Fibroblast of skin of left biceps (primary cell): ENCODE measurements at regions not wholly inside any gene's neighbourhood (a gene's known extent, or its start where the extent isn't known, plus 50 kb on each side); places are given as distances from the start of the nearest gene placed in this dataset.
A peak's percentile ranks its signal among the peaks of the same experiment; 100 is the strongest.
"Not testable (repeated sequence)": the region's sequence is repeated elsewhere in the genome, so short reads cannot be mapped to it uniquely, and the experiment has no call there.

Source experiments
- DNase-seq, 2 experiments: peaks; one replicate each; pipeline ENCODE4 v3.0.0-alpha.2; 2013; ENCODE audit warnings: low read depth in 2 of 2

- no peak for DNase-seq
Observed at GRCh38 chr3:67957268-67957667, 302.9 kb upstream of the SUCLG2 start.

DNA sequence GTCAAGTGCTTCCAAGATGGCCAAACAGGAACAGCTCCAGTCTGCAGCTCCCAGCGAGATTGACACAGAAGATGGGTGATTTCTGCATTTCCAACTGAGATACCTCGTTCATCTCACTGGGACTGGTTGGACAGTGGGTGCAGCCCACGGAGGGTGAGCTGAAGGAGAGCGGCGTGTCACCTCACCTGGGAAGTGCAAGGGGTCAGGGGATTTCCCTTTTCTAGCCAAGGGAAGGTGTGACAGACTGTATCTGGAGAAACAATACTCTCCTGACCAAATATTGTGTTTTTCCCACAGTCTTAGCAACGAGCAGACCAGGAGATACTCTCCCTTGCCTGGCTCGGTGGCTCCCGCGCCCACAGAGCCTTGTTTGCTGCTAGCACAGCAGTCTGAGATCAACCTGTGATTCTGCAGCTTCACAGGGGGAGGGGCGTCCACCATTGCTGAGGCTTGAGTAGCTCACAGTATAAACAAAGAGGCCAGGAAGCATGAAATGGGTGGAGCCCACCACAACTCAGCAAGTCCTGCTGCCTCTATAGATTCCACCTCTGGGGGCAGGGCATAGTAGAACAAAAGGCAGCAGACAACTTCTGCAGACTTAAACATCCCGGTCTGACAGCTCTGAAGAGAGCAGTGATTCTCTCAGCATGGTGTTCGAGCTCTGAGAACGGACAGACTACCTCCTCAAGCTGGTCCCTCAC is 293.5 kb upstream of the SUCLG2 start:
- no peak for DNase-seq

- no peak for DNase-seq
Observed at GRCh38 chr3:67946436-67946835, 292.0 kb upstream of the SUCLG2 start.

DNA sequence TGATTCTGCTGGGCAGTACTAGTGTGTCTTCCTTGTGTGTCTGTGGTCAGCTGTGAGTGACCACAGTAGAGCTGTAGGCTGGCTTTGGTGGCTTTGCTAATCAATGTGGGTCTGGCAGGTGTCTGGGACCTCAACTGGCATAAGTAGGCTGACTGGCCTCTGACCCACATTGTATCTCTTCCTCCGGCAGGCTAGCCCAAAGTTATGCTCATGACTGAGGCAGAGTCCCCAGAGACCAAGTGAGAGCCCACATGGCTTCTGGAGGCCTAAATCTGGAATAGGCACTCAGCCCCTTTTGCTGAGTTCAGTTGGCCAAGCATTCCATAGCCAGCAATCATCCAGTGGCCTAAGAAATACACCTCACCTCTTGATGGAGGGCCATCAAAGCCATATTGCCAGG is 289.1 kb upstream of the SUCLG2 start:
- DNase-seq = no peak

- DNase-seq = no peak
Observed at GRCh38 chr3:67941433-67942030, 287.1 kb upstream of the SUCLG2 start.

GRCh38 chr3:67940210-67940952 is 286.0 kb upstream of the SUCLG2 start:
- no peak for DNase-seq

- DNase-seq = no peak
Observed at GRCh38 chr3:67937498-67938118, 283.2 kb upstream of the SUCLG2 start.

GRCh38 chr3:67930394-67930793 is 276.0 kb upstream of the SUCLG2 start:
- not testable (repeated sequence) for DNase-seq

DNA sequence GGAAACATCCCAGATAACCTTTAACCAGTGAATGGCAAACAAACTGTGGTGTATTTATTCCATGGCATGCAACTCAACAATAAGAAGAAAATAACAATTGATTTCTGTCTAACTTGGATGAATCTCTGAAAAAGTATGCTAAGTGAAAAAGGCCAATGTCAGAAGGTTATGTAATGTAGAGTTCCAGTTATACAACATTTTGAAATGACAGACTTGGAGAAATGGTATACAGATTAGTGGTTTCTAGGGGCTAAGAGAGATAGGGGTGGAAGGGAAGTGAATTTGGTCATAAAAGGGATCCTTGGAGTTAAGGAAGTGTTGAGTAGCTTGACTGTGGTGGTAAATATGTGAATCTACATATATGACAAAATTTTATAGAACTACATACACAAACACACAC is 269.4 kb upstream of the SUCLG2 start:
- no peak for DNase-seq

- DNase-seq = no peak
Observed at GRCh38 chr3:67920969-67921368, 266.6 kb upstream of the SUCLG2 start.

- DNase-seq = no peak
Observed at GRCh38 chr3:67920311-67920710, 265.9 kb upstream of the SUCLG2 start.

DNA sequence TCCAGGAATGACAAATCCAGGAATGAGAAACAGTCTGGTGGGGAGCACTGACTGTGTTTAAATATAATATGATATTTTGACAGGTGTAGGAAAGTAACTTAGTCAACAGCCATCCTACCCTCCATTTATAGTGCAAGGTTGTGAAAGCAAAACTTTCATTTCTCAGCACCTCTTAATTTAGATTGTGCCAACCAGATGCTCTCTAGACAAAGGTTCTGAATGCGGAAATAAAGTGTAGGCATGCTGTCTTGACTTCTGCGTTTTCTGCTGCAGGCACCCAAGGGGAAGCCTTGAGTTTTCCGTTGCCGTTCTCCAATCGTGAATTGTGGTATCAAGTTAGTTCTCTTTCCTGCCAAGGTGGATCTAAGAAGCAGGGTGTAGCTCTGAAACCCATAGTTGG is 261.9 kb upstream of the SUCLG2 start:
- no peak for DNase-seq

GRCh38 chr3:67907735-67908134 is 253.3 kb upstream of the SUCLG2 start:
- DNase-seq = no peak

GRCh38 chr3:67906261-67906660 is 251.8 kb upstream of the SUCLG2 start:
- DNase-seq = peak in 1 of 2 experiments; percentile 1

DNA sequence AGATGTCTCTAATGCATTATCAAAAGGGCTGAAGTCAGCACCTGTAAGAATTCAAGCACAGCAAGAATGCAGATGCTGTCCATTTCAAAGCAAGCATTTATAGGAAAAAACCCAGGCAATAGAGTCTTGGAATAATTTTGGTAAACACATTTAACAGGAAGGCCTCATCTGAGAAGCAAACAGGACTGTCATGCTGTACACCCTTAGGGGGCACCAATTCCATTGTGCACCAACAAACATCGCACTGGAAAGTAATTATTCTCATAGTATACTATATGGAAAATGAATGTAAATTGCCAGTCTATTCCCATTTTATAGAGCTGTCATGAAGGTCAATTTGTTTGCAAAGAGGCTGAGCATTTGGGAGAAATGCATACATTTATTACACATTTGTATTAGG is 247.3 kb upstream of the SUCLG2 start:
- DNase-seq = no peak

- DNase-seq = no peak
Observed at GRCh38 chr3:67898916-67899315, 244.5 kb upstream of the SUCLG2 start.

- DNase-seq = no peak
Observed at GRCh38 chr3:67897351-67898336, 243.2 kb upstream of the SUCLG2 start.

DNA sequence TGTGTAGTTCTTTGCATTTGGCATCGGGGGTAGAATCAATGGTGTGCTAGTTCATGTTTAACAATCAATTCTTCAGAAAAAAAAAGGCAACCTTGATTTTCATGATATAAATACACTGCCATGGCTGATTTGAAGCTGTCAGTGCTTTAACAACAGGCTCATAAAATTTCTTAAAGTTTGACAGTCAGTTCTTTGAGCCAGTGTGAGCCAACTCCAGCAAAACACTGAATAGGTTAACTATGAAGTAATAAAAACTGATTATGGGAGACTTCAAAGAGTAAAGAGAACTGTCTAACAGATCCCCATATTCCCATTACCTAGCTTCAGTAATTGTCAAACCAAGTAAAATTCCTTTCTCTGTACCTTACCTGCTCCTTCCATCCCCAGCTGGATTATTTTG is 241.7 kb upstream of the SUCLG2 start:
- DNase-seq = no peak

GRCh38 chr3:67894510-67894909 is 240.1 kb upstream of the SUCLG2 start:
- no peak for DNase-seq

DNA sequence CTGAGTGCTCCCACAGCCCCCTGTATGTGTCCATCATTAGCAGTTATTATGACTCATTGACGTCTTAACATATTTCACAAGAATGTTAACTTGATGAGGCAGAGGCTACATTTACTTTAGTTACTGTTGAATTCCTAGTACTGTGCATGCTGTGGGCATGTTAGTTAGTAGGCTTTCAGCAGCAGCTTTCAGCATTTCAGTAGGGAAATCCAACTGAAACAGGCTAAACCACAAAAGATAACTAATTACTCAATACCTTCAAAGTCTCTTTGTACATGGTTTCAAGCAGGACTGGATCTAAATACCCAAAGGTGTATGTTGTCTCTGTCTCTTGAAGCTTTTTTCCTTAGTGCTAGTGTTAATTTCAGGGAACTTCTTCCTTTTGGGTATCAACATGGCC is 229.9 kb upstream of the SUCLG2 start:
- no peak for DNase-seq

GRCh38 chr3:67883766-67884165 is 229.4 kb upstream of the SUCLG2 start:
- no peak for DNase-seq
